ENCODE measurements at regions not wholly inside any gene's neighbourhood (a gene's known extent, or its start where the extent isn't known, plus 50 kb on each side); places are given as distances from the start of the nearest gene placed in this dataset.

DNA sequence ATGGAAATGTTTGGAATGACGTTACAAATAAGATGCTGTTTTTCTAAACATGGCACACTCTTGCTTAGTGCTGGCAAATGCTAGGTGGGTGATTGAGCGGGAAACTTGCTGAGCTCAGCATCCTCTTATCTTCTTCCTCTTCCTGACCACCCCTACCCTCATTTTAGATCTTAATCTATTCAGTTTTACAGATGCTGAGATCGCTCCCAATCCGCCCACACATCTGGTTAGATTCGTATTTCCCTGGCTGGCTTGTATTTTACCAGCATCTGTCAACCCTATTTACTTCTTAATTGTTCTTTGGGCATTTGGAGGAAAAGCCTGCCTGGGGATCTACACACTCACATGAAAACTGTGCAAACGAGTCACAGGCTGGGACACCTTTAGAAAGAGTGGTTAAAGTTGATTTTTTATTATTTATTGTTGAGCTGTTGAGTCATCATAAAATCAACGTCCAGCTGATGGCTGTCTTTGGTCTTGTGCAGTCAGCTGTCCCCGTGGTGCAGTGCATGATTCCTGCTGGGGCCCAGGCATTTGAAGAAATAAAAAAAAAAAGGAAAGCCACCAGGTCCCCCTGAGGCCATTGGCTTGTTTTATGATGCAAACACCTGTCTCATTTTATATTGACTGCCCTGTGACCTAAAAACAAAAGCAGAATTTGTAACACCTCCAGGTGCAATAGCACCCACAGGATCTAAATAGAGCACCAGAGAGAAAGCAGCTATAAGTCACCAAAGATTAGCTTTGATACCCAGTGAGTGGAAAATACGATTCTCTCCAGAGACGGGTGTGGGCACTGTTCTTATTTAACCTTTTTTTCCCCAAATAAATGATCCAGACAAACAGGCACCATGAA, 258.6 kb downstream of the HS3ST3B1 start:
- DNase-seq (ENCODE audit: low spot score): no peak
- TF ChIP-seq, protein P1, sequence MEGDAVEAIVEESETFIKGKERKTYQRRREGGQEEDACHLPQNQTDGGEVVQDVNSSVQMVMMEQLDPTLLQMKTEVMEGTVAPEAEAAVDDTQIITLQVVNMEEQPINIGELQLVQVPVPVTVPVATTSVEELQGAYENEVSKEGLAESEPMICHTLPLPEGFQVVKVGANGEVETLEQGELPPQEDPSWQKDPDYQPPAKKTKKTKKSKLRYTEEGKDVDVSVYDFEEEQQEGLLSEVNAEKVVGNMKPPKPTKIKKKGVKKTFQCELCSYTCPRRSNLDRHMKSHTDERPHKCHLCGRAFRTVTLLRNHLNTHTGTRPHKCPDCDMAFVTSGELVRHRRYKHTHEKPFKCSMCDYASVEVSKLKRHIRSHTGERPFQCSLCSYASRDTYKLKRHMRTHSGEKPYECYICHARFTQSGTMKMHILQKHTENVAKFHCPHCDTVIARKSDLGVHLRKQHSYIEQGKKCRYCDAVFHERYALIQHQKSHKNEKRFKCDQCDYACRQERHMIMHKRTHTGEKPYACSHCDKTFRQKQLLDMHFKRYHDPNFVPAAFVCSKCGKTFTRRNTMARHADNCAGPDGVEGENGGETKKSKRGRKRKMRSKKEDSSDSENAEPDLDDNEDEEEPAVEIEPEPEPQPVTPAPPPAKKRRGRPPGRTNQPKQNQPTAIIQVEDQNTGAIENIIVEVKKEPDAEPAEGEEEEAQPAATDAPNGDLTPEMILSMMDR (IDR thresholded peaks at IDR 0.05; ENCODE audit: extremely low read depth, missing control alignments): no peak

DNA sequence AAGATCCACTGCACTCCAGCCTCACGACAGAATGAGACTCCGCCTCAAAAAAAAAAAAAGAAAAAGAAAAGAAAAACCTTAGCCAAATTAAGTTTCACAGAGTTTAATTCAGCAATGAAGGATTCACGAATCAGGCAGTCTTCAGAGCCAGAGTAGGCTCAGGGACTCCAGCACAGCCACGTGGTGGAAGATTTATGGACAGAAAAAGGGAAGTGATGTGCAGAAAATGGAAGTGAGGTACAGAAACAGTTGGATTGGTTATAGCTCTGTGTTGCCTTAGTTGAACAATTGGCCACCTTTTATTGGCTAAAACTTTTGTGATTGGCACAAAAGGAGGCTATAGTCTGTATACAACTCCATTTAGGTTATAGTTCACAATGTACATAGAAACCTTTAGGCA, 256.6 kb downstream of the HS3ST3B1 start:
- DNase-seq (ENCODE audit: low spot score): no peak

DNA sequence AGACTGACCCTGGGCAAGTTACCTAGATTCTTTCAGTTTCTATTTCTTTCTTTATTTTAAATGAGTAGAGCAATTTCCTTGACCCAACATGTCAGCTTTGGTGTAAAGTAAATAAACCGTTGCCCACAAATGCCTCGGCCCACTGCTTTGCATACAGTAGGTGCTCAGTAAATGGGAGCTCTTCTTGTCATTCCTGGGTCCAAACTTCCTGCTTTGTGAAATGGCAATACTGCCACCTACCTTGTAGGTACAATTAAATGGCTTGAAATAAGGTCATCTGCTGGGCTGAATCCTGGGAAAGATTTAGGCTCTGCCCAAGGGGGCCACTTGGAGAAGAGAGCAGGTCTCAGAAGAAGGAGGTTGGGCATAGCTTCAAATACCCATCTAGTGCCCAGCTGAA, 253.0 kb downstream of the HS3ST3B1 start:
- TF ChIP-seq, protein P1 (IDR thresholded peaks at IDR 0.05; ENCODE audit: extremely low read depth, missing control alignments): no peak
- no peak for DNase-seq (ENCODE audit: low spot score)

More for the DNA sequence above, 256.6 kb downstream of the HS3ST3B1 start:
- TF ChIP-seq, protein P1 (IDR thresholded peaks at IDR 0.05; ENCODE audit: extremely low read depth, missing control alignments): no peak

DNA sequence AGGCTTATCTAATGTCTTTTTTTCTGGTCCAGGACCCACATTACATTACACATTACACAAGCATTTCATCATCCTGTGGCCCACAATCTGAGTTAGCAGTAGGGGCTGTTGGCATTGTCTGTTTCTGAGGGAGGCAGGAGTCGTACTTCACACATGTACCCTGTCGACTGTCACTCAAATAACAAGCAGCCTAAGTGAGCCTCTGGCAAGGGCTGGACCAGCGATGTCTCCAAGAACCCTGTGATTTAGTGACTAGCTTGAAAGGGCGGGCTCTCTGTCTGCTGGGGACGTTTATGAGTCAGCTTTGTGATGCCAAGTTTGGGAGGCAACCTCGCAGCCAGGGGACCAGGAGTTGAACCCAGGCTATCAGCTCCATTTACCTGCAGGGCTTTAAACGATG, 251.4 kb downstream of the HS3ST3B1 start:
- DNase-seq (ENCODE audit: low spot score): no peak
- TF ChIP-seq, protein P1 (IDR thresholded peaks at IDR 0.05; ENCODE audit: extremely low read depth, missing control alignments): no peak

DNA sequence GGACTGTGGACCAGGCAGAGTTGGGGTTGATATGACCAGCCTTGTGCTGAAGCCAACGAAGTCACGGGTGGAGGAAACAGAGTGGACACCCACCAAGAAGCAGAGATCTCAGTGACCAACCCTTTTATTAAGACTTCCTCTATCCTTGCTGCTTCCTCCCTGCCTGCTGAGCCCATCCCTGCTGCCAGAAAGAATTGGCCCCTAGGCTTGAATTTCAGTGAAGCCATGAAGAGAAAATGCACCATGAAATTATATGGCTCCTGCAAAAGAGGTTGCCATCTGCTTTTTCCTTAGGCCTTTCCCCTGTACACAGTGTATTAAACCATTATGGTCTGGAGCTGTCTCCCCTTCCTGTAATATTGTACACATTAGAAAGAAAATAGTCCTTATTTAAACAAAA, 246.7 kb downstream of the HS3ST3B1 start:
- DNase-seq (ENCODE audit: low spot score): no peak
- TF ChIP-seq, protein P1 (IDR thresholded peaks at IDR 0.05; ENCODE audit: extremely low read depth, missing control alignments): no peak

DNA sequence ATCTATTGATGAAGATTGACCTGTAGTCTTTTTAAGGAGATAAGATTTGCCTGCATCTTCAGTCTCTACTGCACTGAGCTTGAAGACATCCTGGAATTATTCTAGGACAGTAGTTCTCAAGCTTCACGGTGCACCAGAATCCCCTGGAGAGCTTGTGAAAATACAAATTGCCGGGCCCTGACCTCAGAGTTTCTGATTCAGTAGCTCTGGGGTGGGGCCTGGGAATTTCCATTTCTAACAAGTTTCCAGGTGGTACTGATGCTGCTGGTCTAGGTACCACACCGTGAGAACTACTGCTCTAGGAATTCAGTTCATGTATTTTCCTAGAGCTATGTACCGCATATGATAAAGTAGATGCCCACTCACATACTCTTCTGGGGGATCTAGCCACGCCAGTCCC, 246.1 kb downstream of the HS3ST3B1 start:
- no peak for DNase-seq (ENCODE audit: low spot score)
- TF ChIP-seq, protein P1 (IDR thresholded peaks at IDR 0.05; ENCODE audit: extremely low read depth, missing control alignments): no peak

DNA sequence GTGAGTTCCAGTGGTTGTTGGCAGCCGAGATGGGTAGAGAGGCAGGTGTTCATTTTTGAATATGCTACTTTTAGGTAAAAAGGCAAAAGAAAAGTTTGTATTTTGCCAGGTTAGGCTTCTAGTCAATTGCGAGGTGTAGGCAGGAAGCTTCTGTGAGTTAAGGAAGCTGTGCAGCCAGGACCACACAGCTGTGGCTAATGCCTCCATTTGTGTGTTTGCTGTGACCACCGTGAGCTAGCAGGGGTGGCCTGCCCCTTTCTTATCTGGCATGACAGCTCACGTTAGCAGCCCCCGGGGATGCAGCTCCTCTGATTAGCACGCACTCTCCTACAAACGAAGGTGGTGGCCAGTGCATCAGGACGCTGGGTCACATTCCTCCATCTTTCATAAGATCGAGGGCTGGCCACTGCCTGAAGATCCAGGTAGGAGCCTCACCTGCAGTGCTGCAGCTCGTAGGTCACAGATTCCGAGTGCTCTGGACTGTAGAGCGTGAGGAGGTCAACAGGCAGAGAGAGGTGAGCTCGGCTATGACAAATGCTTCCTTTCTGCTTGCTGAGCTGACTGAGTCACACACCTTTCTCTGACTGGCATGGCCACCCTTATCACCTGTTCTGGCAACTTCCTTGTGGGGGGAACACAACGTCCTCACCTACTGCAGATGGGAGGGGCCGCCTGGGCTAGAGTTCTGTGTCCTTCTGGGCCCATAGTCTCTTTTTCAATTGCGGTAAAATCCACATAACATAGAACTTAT, 244.4 kb downstream of the HS3ST3B1 start:
- TF ChIP-seq, protein P1 (IDR thresholded peaks at IDR 0.05; ENCODE audit: extremely low read depth, missing control alignments): no peak
- no peak for DNase-seq (ENCODE audit: low spot score)
